ENCODE measurements at regions not wholly inside any gene's neighbourhood (a gene's known extent, or its start where the extent isn't known, plus 50 kb on each side); places are given as distances from the start of the nearest gene placed in this dataset.

GRCh38 chr20:50416269-50417022 lies 93.7 kb upstream of the PTPN1 start:
- POLR2A ChIA-PET, result no interaction called here
- intact Hi-C loops (cut with micrococcal nuclease), result no loop called here
- peaks cover 2% of the 10 kb centered on the region for H3K27me3 Mint-ChIP-seq
- no peaks in the 10 kb centered on the region for H3K4me1 Mint-ChIP-seq (ENCODE audit: low read depth)
- H3K36me3 Mint-ChIP-seq (ENCODE audit: low read depth), result no peaks in the 10 kb centered on the region
- no peak for TF ChIP-seq CTCF (IDR thresholded peaks at IDR 0.05)
- CTCF ChIA-PET, result no interaction called here
- no peaks in the 10 kb centered on the region for H3K9me3 Mint-ChIP-seq
- ATAC-seq (no peak), DNase-seq (no peak)
- no peak overlapping the region for H3K27ac Mint-ChIP-seq
- no peak overlapping the region for H3K4me3 Mint-ChIP-seq

- intact Hi-C loops (cut with micrococcal nuclease), result no loop called here
- no peak overlapping the region for H3K4me3 Mint-ChIP-seq
- no peaks in the 10 kb centered on the region for H3K9me3 Mint-ChIP-seq
- ATAC-seq (no peak), DNase-seq (no peak)
- TF ChIP-seq CTCF (IDR thresholded peaks at IDR 0.05), result no peak
- no peaks in the 10 kb centered on the region for H3K36me3 Mint-ChIP-seq (ENCODE audit: low read depth)
- ChIA-PET CTCF (no interaction called here), POLR2A (no interaction called here)
- no peak overlapping the region for H3K27ac Mint-ChIP-seq
- no peaks in the 10 kb centered on the region for H3K4me1 Mint-ChIP-seq (ENCODE audit: low read depth)
- H3K27me3 Mint-ChIP-seq, result no peaks in the 10 kb centered on the region
Measured at GRCh38 chr20:50417023-50417329, 93.2 kb upstream of the PTPN1 start.

GRCh38 chr20:50417484-50418235 lies 92.5 kb upstream of the PTPN1 start:
- CTCF ChIA-PET, result no interaction called here
- no peak for ATAC-seq

GRCh38 chr20:50418890-50419642 lies 91.1 kb upstream of the PTPN1 start:
- CTCF ChIA-PET, result no interaction called here
- no peaks in the 10 kb centered on the region for H3K4me1 Mint-ChIP-seq (ENCODE audit: low read depth)
- POLR2A ChIA-PET, result no interaction called here
- no peak for DNase-seq
- intact Hi-C loops (cut with micrococcal nuclease), result no loop called here
- ATAC-seq, result no peak
- no peaks in the 10 kb centered on the region for H3K9me3 Mint-ChIP-seq
- no peak overlapping the region for H3K4me3 Mint-ChIP-seq
- TF ChIP-seq CTCF (IDR thresholded peaks at IDR 0.05), result no peak
- no peak overlapping the region for H3K27ac Mint-ChIP-seq
- H3K27me3 Mint-ChIP-seq, result no peaks in the 10 kb centered on the region
- H3K36me3 Mint-ChIP-seq (ENCODE audit: low read depth), result no peaks in the 10 kb centered on the region

More at GRCh38 chr20:50417484-50418235, 92.5 kb upstream of the PTPN1 start:
- Mint-ChIP-seq H3K36me3 (ENCODE audit: low read depth) (no peaks in the 10 kb centered on the region), H3K4me1 (ENCODE audit: low read depth) (no peaks in the 10 kb centered on the region), H3K27me3 (no peaks in the 10 kb centered on the region), H3K9me3 (no peaks in the 10 kb centered on the region), H3K4me3 (no peak overlapping the region), H3K27ac (no peak overlapping the region)
- intact Hi-C loops (cut with micrococcal nuclease), result no loop called here
- TF ChIP-seq CTCF (IDR thresholded peaks at IDR 0.05), result no peak
- POLR2A ChIA-PET, result no interaction called here
- peak; percentile 16 for DNase-seq

- ChIA-PET CTCF (no interaction called here), POLR2A (no interaction called here)
- intact Hi-C loops (cut with micrococcal nuclease), result no loop called here
- no peaks in the 10 kb centered on the region for H3K9me3 Mint-ChIP-seq
- H3K27me3 Mint-ChIP-seq, result no peaks in the 10 kb centered on the region
- H3K27ac Mint-ChIP-seq, result no peak overlapping the region
- H3K4me1 Mint-ChIP-seq (ENCODE audit: low read depth), result no peaks in the 10 kb centered on the region
- no peak for TF ChIP-seq CTCF (IDR thresholded peaks at IDR 0.05)
- ATAC-seq (no peak), DNase-seq (no peak)
- H3K36me3 Mint-ChIP-seq (ENCODE audit: low read depth), result no peaks in the 10 kb centered on the region
- no peak overlapping the region for H3K4me3 Mint-ChIP-seq
Measured at GRCh38 chr20:50420380-50420779, 89.8 kb upstream of the PTPN1 start.
